ENCODE measurements at regions not wholly inside any gene's neighbourhood (a gene's known extent, or its start where the extent isn't known, plus 50 kb on each side); places are given as distances from the start of the nearest gene placed in this dataset.
A peak's percentile ranks its signal among the peaks of the same experiment; 100 is the strongest.

GRCh38 chr6:104597541-104598050 is 262.1 kb downstream of the HACE1 start:
- no peak for DNase-seq
- Histone ChIP-seq H3K36me3 (ENCODE audit: control insufficient read depth in 1 of 2, insufficient read depth in 2 of 2, low read depth in 1 of 2, low read length in 2 of 2) (no peaks in the 10 kb centered on the region), H3K79me1 (replicated peaks; ENCODE audit: low read length, poor library complexity, severe bottlenecking) (no peaks in the 10 kb centered on the region), H3K4me2 (ENCODE audit: low read length, poor library complexity, severe bottlenecking) (no peak overlapping the region), H3K23ac (ENCODE audit: low read length in 2 of 2) (no peak overlapping the region), H3K4me3 (ENCODE audit: insufficient read depth in 1 of 2, low read depth in 1 of 2, low read length in 2 of 2) (no peak overlapping the region), H3K4ac (ENCODE audit: low read depth in 1 of 2, low read length in 2 of 2) (no peak overlapping the region), H2BK12ac (ENCODE audit: low read length in 2 of 2) (peak overlapping the region in 1 of 2 experiments; percentile 85), H3K4me1 (ENCODE audit: control insufficient read depth, insufficient read depth, low read depth, low read length) (no peaks in the 10 kb centered on the region), H3K27me3 (ENCODE audit: control insufficient read depth in 1 of 2, insufficient read depth in 1 of 2, low read length in 2 of 2) (no peaks in the 10 kb centered on the region), H2AFZ (ENCODE audit: low read depth, low read length) (no peak overlapping the region), H3K9me3 (ENCODE audit: control insufficient read depth, low read length) (no peaks in the 10 kb centered on the region), H4K8ac (ENCODE audit: low read length) (no peak overlapping the region), H3K27ac (ENCODE audit: low read length, poor library complexity, severe bottlenecking) (no peak overlapping the region), H3K18ac (ENCODE audit: low read depth in 1 of 2, low read length in 2 of 2) (peak overlapping the region in 1 of 2 experiments; percentile 35), H2AK5ac (ENCODE audit: low read length, severe bottlenecking) (no peak overlapping the region), H2BK15ac (ENCODE audit: low read depth, poor library complexity, severe bottlenecking) (no peak overlapping the region), H2BK120ac (ENCODE audit: low read depth, low read length) (no peak overlapping the region), H4K91ac (ENCODE audit: low read length) (no peak overlapping the region), H3K14ac (ENCODE audit: low read length in 2 of 2) (no peak overlapping the region), H2BK5ac (ENCODE audit: low read depth, low read length, poor library complexity, severe bottlenecking) (no peak overlapping the region), H3K9ac (ENCODE audit: low read length) (no peak overlapping the region)
- 44% methylated on average over 4 of the region's 4 CpGs for WGBS

DNA sequence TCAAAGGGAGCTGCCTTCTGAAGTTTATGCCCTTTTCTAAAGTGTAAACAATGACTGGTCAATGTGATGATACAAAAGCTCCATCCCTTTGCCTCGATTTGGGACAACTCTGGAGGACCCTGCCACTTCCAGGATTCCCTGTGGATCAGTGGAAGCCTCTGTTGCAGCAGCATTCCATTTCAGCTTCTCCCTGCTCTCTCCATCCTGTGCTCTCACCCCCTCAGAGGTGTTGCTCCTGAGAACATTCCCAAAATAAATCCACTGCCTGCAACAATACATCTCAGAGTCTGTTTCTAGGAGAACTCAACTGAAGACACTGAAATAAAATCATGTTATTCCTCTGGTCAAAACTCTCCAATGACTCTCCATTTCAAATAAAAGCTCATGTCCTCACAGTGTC is 263.6 kb downstream of the HACE1 start:
- no peaks in the 10 kb centered on the region for H3K9me3 ChIP-seq (ENCODE audit: control insufficient read depth, low read length)
- no peaks in the 10 kb centered on the region for H3K79me1 ChIP-seq (replicated peaks; ENCODE audit: low read length, poor library complexity, severe bottlenecking)
- no peak overlapping the region for H2BK12ac ChIP-seq (ENCODE audit: low read length in 2 of 2)
- no peak overlapping the region for H3K9ac ChIP-seq (ENCODE audit: low read length)
- H2AFZ ChIP-seq (ENCODE audit: low read depth, low read length), result no peak overlapping the region
- H4K91ac ChIP-seq (ENCODE audit: low read length), result no peak overlapping the region
- no peak overlapping the region for H2AK5ac ChIP-seq (ENCODE audit: low read length, severe bottlenecking)
- no peak for DNase-seq
- 61% methylated on average over 1 of the region's 1 CpG for WGBS
- H3K14ac ChIP-seq (ENCODE audit: low read length in 2 of 2), result no peak overlapping the region
- no peak overlapping the region for H2BK5ac ChIP-seq (ENCODE audit: low read depth, low read length, poor library complexity, severe bottlenecking)
- H3K4ac ChIP-seq (ENCODE audit: low read depth in 1 of 2, low read length in 2 of 2), result no peak overlapping the region
- no peak overlapping the region for H3K18ac ChIP-seq (ENCODE audit: low read depth in 1 of 2, low read length in 2 of 2)
- no peak overlapping the region for H3K23ac ChIP-seq (ENCODE audit: low read length in 2 of 2)
- H3K4me1 ChIP-seq (ENCODE audit: control insufficient read depth, insufficient read depth, low read depth, low read length), result no peaks in the 10 kb centered on the region
- no peak overlapping the region for H3K27ac ChIP-seq (ENCODE audit: low read length, poor library complexity, severe bottlenecking)
- no peak overlapping the region for H4K8ac ChIP-seq (ENCODE audit: low read length)
- no peak overlapping the region for H3K4me3 ChIP-seq (ENCODE audit: insufficient read depth in 1 of 2, low read depth in 1 of 2, low read length in 2 of 2)
- H3K36me3 ChIP-seq (ENCODE audit: control insufficient read depth in 1 of 2, insufficient read depth in 2 of 2, low read depth in 1 of 2, low read length in 2 of 2), result no peaks in the 10 kb centered on the region
- H2BK120ac ChIP-seq (ENCODE audit: low read depth, low read length), result no peak overlapping the region
- no peaks in the 10 kb centered on the region for H3K27me3 ChIP-seq (ENCODE audit: control insufficient read depth in 1 of 2, insufficient read depth in 1 of 2, low read length in 2 of 2)
- H2BK15ac ChIP-seq (ENCODE audit: low read depth, poor library complexity, severe bottlenecking), result no peak overlapping the region
- H3K4me2 ChIP-seq (ENCODE audit: low read length, poor library complexity, severe bottlenecking), result no peak overlapping the region

DNA sequence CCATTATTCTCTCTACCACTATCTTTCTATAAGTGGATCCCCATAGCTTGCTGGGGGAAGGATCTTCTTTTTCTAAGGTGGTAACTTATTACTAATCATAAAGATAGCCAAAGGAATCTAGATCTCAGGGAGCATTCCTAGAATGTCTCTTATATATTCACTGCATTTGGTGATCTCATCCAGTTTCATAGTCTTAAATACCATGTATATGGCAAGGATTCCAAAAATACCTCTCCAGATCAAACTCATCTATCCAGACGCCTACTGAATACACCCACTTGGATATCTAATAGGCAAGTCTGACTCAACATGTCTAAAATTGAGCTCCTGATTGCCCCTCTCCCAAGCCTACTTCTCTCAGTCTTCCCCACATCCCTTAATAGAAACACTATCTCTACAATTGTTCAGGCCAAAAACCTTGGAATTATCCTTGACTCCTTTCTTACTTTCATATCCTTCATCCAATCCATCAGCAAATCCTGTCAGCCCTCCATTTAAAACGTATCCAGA is 264.4 kb downstream of the HACE1 start:
- H2BK120ac ChIP-seq (ENCODE audit: low read depth, low read length), result no peak overlapping the region
- no peak overlapping the region for H3K4me2 ChIP-seq (ENCODE audit: low read length, poor library complexity, severe bottlenecking)
- no peak overlapping the region for H4K8ac ChIP-seq (ENCODE audit: low read length)
- no peak overlapping the region for H3K27ac ChIP-seq (ENCODE audit: low read length, poor library complexity, severe bottlenecking)
- H3K79me1 ChIP-seq (replicated peaks; ENCODE audit: low read length, poor library complexity, severe bottlenecking), result no peaks in the 10 kb centered on the region
- H2AFZ ChIP-seq (ENCODE audit: low read depth, low read length), result no peak overlapping the region
- H2BK5ac ChIP-seq (ENCODE audit: low read depth, low read length, poor library complexity, severe bottlenecking), result no peak overlapping the region
- H2BK15ac ChIP-seq (ENCODE audit: low read depth, poor library complexity, severe bottlenecking), result no peak overlapping the region
- no peak overlapping the region for H2BK12ac ChIP-seq (ENCODE audit: low read length in 2 of 2)
- no peaks in the 10 kb centered on the region for H3K27me3 ChIP-seq (ENCODE audit: control insufficient read depth in 1 of 2, insufficient read depth in 1 of 2, low read length in 2 of 2)
- H3K36me3 ChIP-seq (ENCODE audit: control insufficient read depth in 1 of 2, insufficient read depth in 2 of 2, low read depth in 1 of 2, low read length in 2 of 2), result no peaks in the 10 kb centered on the region
- no peak overlapping the region for H3K9ac ChIP-seq (ENCODE audit: low read length)
- H3K4me3 ChIP-seq (ENCODE audit: insufficient read depth in 1 of 2, low read depth in 1 of 2, low read length in 2 of 2), result no peak overlapping the region
- WGBS, result 60% methylated on average over 2 of the region's 2 CpGs
- no peak for DNase-seq
- no peak overlapping the region for H3K23ac ChIP-seq (ENCODE audit: low read length in 2 of 2)
- no peak overlapping the region for H3K18ac ChIP-seq (ENCODE audit: low read depth in 1 of 2, low read length in 2 of 2)
- H3K14ac ChIP-seq (ENCODE audit: low read length in 2 of 2), result no peak overlapping the region
- no peak overlapping the region for H3K4ac ChIP-seq (ENCODE audit: low read depth in 1 of 2, low read length in 2 of 2)
- no peaks in the 10 kb centered on the region for H3K4me1 ChIP-seq (ENCODE audit: control insufficient read depth, insufficient read depth, low read depth, low read length)
- H2AK5ac ChIP-seq (ENCODE audit: low read length, severe bottlenecking), result no peak overlapping the region
- H3K9me3 ChIP-seq (ENCODE audit: control insufficient read depth, low read length), result no peaks in the 10 kb centered on the region
- no peak overlapping the region for H4K91ac ChIP-seq (ENCODE audit: low read length)

- no peak overlapping the region for H3K18ac ChIP-seq (ENCODE audit: low read depth in 1 of 2, low read length in 2 of 2)
- no peaks in the 10 kb centered on the region for H3K27me3 ChIP-seq (ENCODE audit: control insufficient read depth in 1 of 2, insufficient read depth in 1 of 2, low read length in 2 of 2)
- H2BK5ac ChIP-seq (ENCODE audit: low read depth, low read length, poor library complexity, severe bottlenecking), result no peak overlapping the region
- no peak overlapping the region for H3K4me2 ChIP-seq (ENCODE audit: low read length, poor library complexity, severe bottlenecking)
- no peaks in the 10 kb centered on the region for H3K9me3 ChIP-seq (ENCODE audit: control insufficient read depth, low read length)
- no peaks in the 10 kb centered on the region for H3K79me1 ChIP-seq (replicated peaks; ENCODE audit: low read length, poor library complexity, severe bottlenecking)
- H3K27ac ChIP-seq (ENCODE audit: low read length, poor library complexity, severe bottlenecking), result no peak overlapping the region
- 24% methylated on average over 1 of the region's 2 CpGs for WGBS
- no peak overlapping the region for H3K9ac ChIP-seq (ENCODE audit: low read length)
- DNase-seq, result peak; percentile 95
- H3K4me3 ChIP-seq (ENCODE audit: insufficient read depth in 1 of 2, low read depth in 1 of 2, low read length in 2 of 2), result no peak overlapping the region
- H3K4me1 ChIP-seq (ENCODE audit: control insufficient read depth, insufficient read depth, low read depth, low read length), result no peaks in the 10 kb centered on the region
- H3K36me3 ChIP-seq (ENCODE audit: control insufficient read depth in 1 of 2, insufficient read depth in 2 of 2, low read depth in 1 of 2, low read length in 2 of 2), result no peaks in the 10 kb centered on the region
- no peak overlapping the region for H2AK5ac ChIP-seq (ENCODE audit: low read length, severe bottlenecking)
- H3K14ac ChIP-seq (ENCODE audit: low read length in 2 of 2), result no peak overlapping the region
- no peak overlapping the region for H3K23ac ChIP-seq (ENCODE audit: low read length in 2 of 2)
- H2BK12ac ChIP-seq (ENCODE audit: low read length in 2 of 2), result no peak overlapping the region
- H4K91ac ChIP-seq (ENCODE audit: low read length), result no peak overlapping the region
- H2AFZ ChIP-seq (ENCODE audit: low read depth, low read length), result no peak overlapping the region
- H2BK120ac ChIP-seq (ENCODE audit: low read depth, low read length), result no peak overlapping the region
- no peak overlapping the region for H4K8ac ChIP-seq (ENCODE audit: low read length)
- H3K4ac ChIP-seq (ENCODE audit: low read depth in 1 of 2, low read length in 2 of 2), result no peak overlapping the region
- H2BK15ac ChIP-seq (ENCODE audit: low read depth, poor library complexity, severe bottlenecking), result no peak overlapping the region
These were observed 268.0 kb downstream of the HACE1 start for GRCh38 chr6:104591573-104592334.

All from mesenchymal stem cell (in vitro differentiated cells and primary cell).